Brain microvascular endothelial cell (primary cell): ENCODE measurements at regions not wholly inside any gene's neighbourhood (a gene's known extent, or its start where the extent isn't known, plus 50 kb on each side); places are given as distances from the start of the nearest gene placed in this dataset.

Source experiments
- DNase-seq: peaks from one replicate; pipeline ENCODE4 v3.0.0-alpha.2; 2020
- H3K27ac ChIP-seq: fragments of 250-450 bp; sonication (Bioruptor Pico); 2 replicates; pipeline ENCODE4 v1.5.1; 2020; ENCODE audit warnings: mild to moderate bottlenecking, moderate library complexity
- H3K27me3 ChIP-seq: fragments of 250-450 bp; sonication (Bioruptor Pico); replicated peaks from 2 replicates; pipeline ENCODE4 v1.5.1; 2020; ENCODE audit warnings: mild to moderate bottlenecking
- H3K36me3 ChIP-seq: fragments of 250-450 bp; sonication (Bioruptor Pico); replicated peaks from 2 replicates; pipeline ENCODE4 v1.5.1; 2020; ENCODE audit warnings: mild to moderate bottlenecking
- H3K4me3 ChIP-seq: 2 replicates; pipeline ENCODE4 v1.5.1; 2011; ENCODE audit warnings: low read depth, mild to moderate bottlenecking, control low read depth, low read length, moderate library complexity
- in situ Hi-C: cut with HindIII; loops from 2 replicates; pipeline ENCODE4 v1.10.0; 2017; ENCODE audit warnings: low sequenced_read_pairs, low pct_ligation_motif_present
- TF ChIP-seq, protein P1 (sequence below): IDR thresholded peaks from 2 replicates; pipeline ENCODE4 v1.5.1; 2011; ENCODE audit warnings: low read depth, mild to moderate bottlenecking, moderate library complexity, low read length, control low read depth, inconsistent platforms; ENCODE audit errors: missing control alignments

DNA sequence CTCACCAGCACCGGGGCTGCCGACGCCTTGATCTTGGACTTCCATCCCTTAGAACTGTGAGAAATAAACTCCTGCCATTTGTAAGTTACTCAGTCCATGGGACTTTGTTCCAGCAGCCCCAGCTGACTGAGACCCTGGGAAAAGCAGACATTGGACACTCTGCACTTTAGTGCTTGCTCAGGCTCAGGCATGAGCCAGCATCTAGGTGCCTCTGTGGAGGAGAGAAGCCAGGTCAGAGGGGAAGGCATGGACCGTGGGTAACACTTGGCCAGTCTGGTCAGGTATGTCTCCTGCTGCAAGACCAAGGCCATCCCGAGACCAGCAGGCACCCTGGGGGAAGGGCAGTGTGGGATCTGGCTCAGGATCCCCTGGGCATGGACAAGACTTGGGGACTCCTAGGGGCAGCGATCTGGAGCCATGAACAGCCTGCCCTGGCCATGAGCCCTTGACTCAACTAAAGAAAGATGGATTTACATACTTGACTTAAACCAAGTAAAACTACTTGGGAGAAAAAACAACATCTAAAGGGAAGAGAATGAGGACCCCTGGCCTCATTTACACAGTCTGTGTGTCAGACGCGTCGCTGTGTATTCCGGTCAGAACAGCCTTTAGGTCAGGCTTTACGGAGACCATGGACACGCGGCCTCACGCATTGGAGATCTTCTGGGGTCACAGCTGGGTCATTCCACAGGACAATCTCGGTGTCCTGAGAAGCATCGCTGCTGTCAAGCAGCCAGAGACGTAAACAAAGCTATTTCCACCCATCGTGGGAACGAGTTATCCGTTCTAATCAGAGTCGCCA, 497.1 kb downstream of the BRD1 start:
- Histone ChIP-seq H3K27ac (no peak overlapping the region), H3K27me3 (no peaks in the 10 kb centered on the region), H3K4me3 (no peak overlapping the region), H3K36me3 (no peaks in the 10 kb centered on the region)
- in situ Hi-C loops, result no loop called here
- TF ChIP-seq, protein P1, sequence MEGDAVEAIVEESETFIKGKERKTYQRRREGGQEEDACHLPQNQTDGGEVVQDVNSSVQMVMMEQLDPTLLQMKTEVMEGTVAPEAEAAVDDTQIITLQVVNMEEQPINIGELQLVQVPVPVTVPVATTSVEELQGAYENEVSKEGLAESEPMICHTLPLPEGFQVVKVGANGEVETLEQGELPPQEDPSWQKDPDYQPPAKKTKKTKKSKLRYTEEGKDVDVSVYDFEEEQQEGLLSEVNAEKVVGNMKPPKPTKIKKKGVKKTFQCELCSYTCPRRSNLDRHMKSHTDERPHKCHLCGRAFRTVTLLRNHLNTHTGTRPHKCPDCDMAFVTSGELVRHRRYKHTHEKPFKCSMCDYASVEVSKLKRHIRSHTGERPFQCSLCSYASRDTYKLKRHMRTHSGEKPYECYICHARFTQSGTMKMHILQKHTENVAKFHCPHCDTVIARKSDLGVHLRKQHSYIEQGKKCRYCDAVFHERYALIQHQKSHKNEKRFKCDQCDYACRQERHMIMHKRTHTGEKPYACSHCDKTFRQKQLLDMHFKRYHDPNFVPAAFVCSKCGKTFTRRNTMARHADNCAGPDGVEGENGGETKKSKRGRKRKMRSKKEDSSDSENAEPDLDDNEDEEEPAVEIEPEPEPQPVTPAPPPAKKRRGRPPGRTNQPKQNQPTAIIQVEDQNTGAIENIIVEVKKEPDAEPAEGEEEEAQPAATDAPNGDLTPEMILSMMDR, result no peak
- DNase-seq, result no peak

- Histone ChIP-seq H3K4me3 (no peak overlapping the region), H3K27me3 (no peaks in the 10 kb centered on the region), H3K27ac (no peak overlapping the region), H3K36me3 (no peaks in the 10 kb centered on the region)
- in situ Hi-C loops, result no loop called here
- DNase-seq, result no peak
- TF ChIP-seq, protein P1, result no peak
These were observed 498.0 kb downstream of the BRD1 start for GRCh38 chr22:49329636-49330035.

GRCh38 chr22:49328630-49329405, 498.9 kb downstream of the BRD1 start:
- TF ChIP-seq, protein P1, result no peak
- Histone ChIP-seq H3K27ac (no peak overlapping the region), H3K36me3 (no peaks in the 10 kb centered on the region), H3K27me3 (no peaks in the 10 kb centered on the region), H3K4me3 (no peak overlapping the region)
- DNase-seq, result no peak
- in situ Hi-C loops, result no loop called here

- in situ Hi-C loops, result no loop called here
These were observed 499.6 kb downstream of the BRD1 start for GRCh38 chr22:49328118-49328475.

GRCh38 chr22:49327411-49328117, 500.1 kb downstream of the BRD1 start:
- Histone ChIP-seq H3K4me3 (no peak overlapping the region), H3K27me3 (no peaks in the 10 kb centered on the region), H3K36me3 (no peaks in the 10 kb centered on the region), H3K27ac (no peak overlapping the region)
- in situ Hi-C loops, result no loop called here
- TF ChIP-seq, protein P1, result no peak
- DNase-seq, result no peak

More at GRCh38 chr22:49328118-49328475, 499.6 kb downstream of the BRD1 start:
- H3K27ac ChIP-seq, result no peak overlapping the region
- TF ChIP-seq, protein P1, result no peak
- H3K4me3 ChIP-seq, result no peak overlapping the region
- no peaks in the 10 kb centered on the region for H3K27me3 ChIP-seq
- no peaks in the 10 kb centered on the region for H3K36me3 ChIP-seq
- no peak for DNase-seq
